Adrenal gland (tissue), 9 donors: ENCODE measurements at regions not wholly inside any gene's neighbourhood (a gene's known extent, or its start where the extent isn't known, plus 50 kb on each side); places are given as distances from the start of the nearest gene placed in this dataset.

ENCODE experiments used
- DNase-seq, 7 donors: peaks; one replicate each; pipeline ENCODE4 v3.0.0-alpha.2; 2019 to 2020
- H3K27ac ChIP-seq, 5 donors: fragments of 200-600 bp; sonication (generic) in 4 of 5; 1 replicate in 3 of 5; 2 replicates in 2 of 5; pipeline versions ENCODE4 v1.5.1 to v1.8.0; 2016 to 2020; ENCODE audit warnings: mild to moderate bottlenecking in 1 of 5
- H3K27me3 ChIP-seq: fragments of 200-600 bp; 2 replicates; pipeline ENCODE4 v1.8.0; 2021
- H3K36me3 ChIP-seq, 2 donors: fragments of 200-600 bp; replicated peaks in 1 of 2; 1 replicate in 1 of 2; 2 replicates in 1 of 2; pipeline versions ENCODE4 v1.5.1 to v1.8.0; 2018 to 2022
- H3K4me1 ChIP-seq, 2 donors: fragments of 200-600 bp; replicated peaks in 1 of 2; 1 replicate in 1 of 2; 2 replicates in 1 of 2; pipeline versions ENCODE4 v1.5.1 to v1.8.0; 2018 to 2021
- H3K4me3 ChIP-seq, 4 donors: fragments of 200-600 bp; sonication (generic) in 3 of 4; one replicate each; pipeline ENCODE4 v1.5.1; 2016 to 2018
- H3K9me3 ChIP-seq, 3 donors: fragments of 200-600 bp; sonication (generic) in 1 of 3; replicated peaks in 1 of 3; 1 replicate in 2 of 3; 2 replicates in 1 of 3; pipeline versions ENCODE4 v1.5.1 to v1.8.0; 2016 to 2021
- CTCF ChIP-seq, 6 experiments: fragments of 450-650 bp in 4 of 6; fragments of 200-600 bp in 2 of 6; sonication (generic) in 1 of 6; IDR thresholded peaks; 1 replicate in 5 of 6; 2 replicates in 1 of 6; pipeline versions ENCODE4 v1.5.1 to v1.8.0; 2016 to 2021; ENCODE audit warnings: antibody characterized with exemption in 6 of 6, mild to moderate bottlenecking in 2 of 6, moderate library complexity in 1 of 6
- POLR2A ChIP-seq, 2 donors: fragments of 450-650 bp; IDR thresholded peaks; one replicate each; pipeline ENCODE4 v1.6.1; 2017; ENCODE audit warnings: antibody characterized with exemption in 2 of 2, mild to moderate bottlenecking in 2 of 2, moderate library complexity in 1 of 2
- WGBS, 4 donors: extraction: QIAGEN DNeasy Blood & Tissue Kit in 2 of 4; methylation state at CpG; one replicate each; pipeline versions ENCODE4 v1.1.5 to v1.1.7; 2013 to 2017; 5-methylcytosine and 5-hydroxymethylcytosine counted together
- intact Hi-C, 2 donors: fragments of 100-400 bp; cut with DNase I; formaldehyde crosslinking; loops; one replicate each; pipeline versions ENCODE4 v1.14.1 to v1.15.0; 2022 to 2023
- donor health status: healthy with polysubstance abuse.
- donor health status: Bipolar disorder and iron deficiency.
- donor health status: DM: yes; HTN: yes; CAD: no.
- donor health status: DM: no; HTN: no; CAD: no.
- donor health status: DM: no; HTN: no; CAD: no.

- no peaks in the 10 kb centered on the region for H3K27me3 ChIP-seq
- H3K9me3 ChIP-seq, result no peaks in the 10 kb centered on the region
- intact Hi-C loops, result no loop called here
- H3K4me1 ChIP-seq, result no peaks in the 10 kb centered on the region
- no peak overlapping the region for H3K27ac ChIP-seq
- H3K36me3 ChIP-seq, result no peaks in the 10 kb centered on the region
- DNase-seq, result no peak
- WGBS, 4 donors, result 58 to 66% (median 61%) methylated on average over 2 of the region's 2 CpGs
- TF ChIP-seq POLR2A (IDR thresholded peaks at IDR 0.05), result no peak
- no peak for TF ChIP-seq CTCF (IDR thresholded peaks at IDR 0.05)
- H3K4me3 ChIP-seq, result no peak overlapping the region
These were observed 1201.7 kb upstream of the SLC39A10 start for GRCh38 chr2:194455358-194455757.

GRCh38 chr2:194452504-194452903, 1204.5 kb upstream of the SLC39A10 start:
- intact Hi-C loops, result no loop called here
- no peaks in the 10 kb centered on the region for H3K4me1 ChIP-seq
- DNase-seq, result no peak
- H3K36me3 ChIP-seq, result no peaks in the 10 kb centered on the region
- WGBS, 4 donors, result 76 to 86% (median 80%) methylated on average over 5 of the region's 5 CpGs
- H3K9me3 ChIP-seq, result no peaks in the 10 kb centered on the region
- no peak overlapping the region for H3K27ac ChIP-seq
- H3K4me3 ChIP-seq, result no peak overlapping the region
- H3K27me3 ChIP-seq, result no peaks in the 10 kb centered on the region
- TF ChIP-seq POLR2A (IDR thresholded peaks at IDR 0.05), result no peak
- no peak for TF ChIP-seq CTCF (IDR thresholded peaks at IDR 0.05)

GRCh38 chr2:194445226-194445625, 1211.8 kb upstream of the SLC39A10 start:
- no peak for DNase-seq
- no peaks in the 10 kb centered on the region for H3K4me1 ChIP-seq
- no peaks in the 10 kb centered on the region for H3K36me3 ChIP-seq
- WGBS, 4 donors, result 64 to 88% (median 75%) methylated on average over 2 of the region's 2 CpGs
- TF ChIP-seq POLR2A (IDR thresholded peaks at IDR 0.05) (no peak), CTCF (IDR thresholded peaks at IDR 0.05) (no peak)
- H3K9me3 ChIP-seq, result no peaks in the 10 kb centered on the region
- H3K27me3 ChIP-seq, result no peaks in the 10 kb centered on the region
- no peak overlapping the region for H3K27ac ChIP-seq
- intact Hi-C loops, result no loop called here
- H3K4me3 ChIP-seq, result no peak overlapping the region

GRCh38 chr2:194443926-194444325, 1213.1 kb upstream of the SLC39A10 start:
- Histone ChIP-seq H3K36me3 (no peaks in the 10 kb centered on the region), H3K4me1 (no peaks in the 10 kb centered on the region), H3K27me3 (no peaks in the 10 kb centered on the region), H3K4me3 (no peak overlapping the region), H3K9me3 (no peaks in the 10 kb centered on the region), H3K27ac (no peak overlapping the region)
- TF ChIP-seq POLR2A (IDR thresholded peaks at IDR 0.05), result no peak
- TF ChIP-seq CTCF (IDR thresholded peaks at IDR 0.05), result no peak
- 51 to 83% (median 60%) methylated on average over 1 of the region's 1 CpG for WGBS, 4 donors
- intact Hi-C loops, result no loop called here
- no peak for DNase-seq
